HG02885 (cell line): ENCODE measurements at regions not wholly inside any gene's neighbourhood (a gene's known extent, or its start where the extent isn't known, plus 50 kb on each side); places are given as distances from the start of the nearest gene placed in this dataset.
"Not testable (repeated sequence)": the region's sequence is repeated elsewhere in the genome, so short reads cannot be mapped to it uniquely, and the experiment has no call there.

Experiments used
- ATAC-seq: cut with Tn5 transposase; IDR thresholded peaks from one replicate; pipeline ENCODE4 v1.9.1; 2021; ENCODE audit warnings: mild to moderate bottlenecking; ENCODE audit not compliant: unreplicated experiment, poor library complexity

DNA sequence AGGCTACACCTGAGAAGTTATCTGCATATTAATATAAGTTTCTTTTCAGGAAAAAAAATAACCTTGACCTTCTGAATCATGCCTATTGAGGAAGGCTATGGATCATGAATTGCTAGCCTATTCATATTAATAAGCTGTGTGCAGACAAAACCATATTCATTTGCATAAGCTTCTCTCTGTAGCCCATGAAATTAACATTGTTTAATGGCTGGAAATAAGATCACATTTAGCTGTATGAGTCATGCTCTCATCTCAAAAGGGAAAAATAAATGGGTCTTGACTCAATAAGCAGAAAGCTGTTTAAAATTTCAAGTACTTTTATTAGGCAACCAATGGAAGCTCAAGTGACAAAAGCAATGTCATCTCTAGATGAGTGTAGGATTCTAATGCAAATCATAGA is 330.0 kb upstream of the DEPDC1 start:
- no peak for ATAC-seq

GRCh38 chr1:68827261-68827660 is 330.4 kb upstream of the DEPDC1 start:
- no peak for ATAC-seq

GRCh38 chr1:68828013-68828412 is 331.1 kb upstream of the DEPDC1 start:
- no peak for ATAC-seq

DNA sequence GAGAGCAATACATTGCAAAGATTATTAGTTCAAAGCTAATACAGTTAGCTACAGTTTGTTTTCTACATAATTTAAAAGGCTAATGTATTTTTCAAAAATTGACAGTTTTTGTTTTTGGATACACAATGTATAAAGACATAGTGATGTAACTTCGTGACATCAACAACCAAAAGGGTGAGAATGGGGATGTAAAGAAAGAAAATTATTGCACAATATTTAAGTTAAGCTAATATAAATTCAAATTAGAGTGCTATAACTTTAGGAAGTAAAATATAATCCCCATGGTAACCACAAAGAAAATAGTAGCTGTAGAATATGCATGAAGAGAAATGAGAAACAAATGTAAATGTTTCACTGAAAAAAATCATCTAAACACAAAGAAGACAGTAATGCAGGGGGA is 334.4 kb upstream of the DEPDC1 start:
- ATAC-seq, result no peak

GRCh38 chr1:68848017-68848416 is 351.1 kb upstream of the DEPDC1 start:
- no peak for ATAC-seq

DNA sequence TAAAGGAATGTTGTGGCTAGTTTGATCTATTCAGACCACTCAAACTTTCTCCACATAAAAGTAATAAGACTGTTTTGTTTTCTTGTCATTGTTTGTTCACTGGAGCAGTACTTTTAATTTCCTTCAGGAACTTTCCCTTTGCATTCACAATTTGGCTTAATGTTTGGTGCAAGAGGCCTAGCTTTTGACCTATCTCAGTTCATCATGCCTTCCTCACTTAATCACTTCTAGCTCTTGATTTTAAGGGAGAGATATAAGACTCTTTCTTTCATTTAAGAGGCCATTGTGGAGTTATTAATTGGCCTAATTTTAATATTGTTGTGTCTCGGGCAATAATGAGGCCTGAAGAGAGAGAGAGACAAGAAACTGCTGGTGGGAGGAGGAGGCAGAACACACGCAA is 371.7 kb upstream of the DEPDC1 start:
- ATAC-seq, result no peak

DNA sequence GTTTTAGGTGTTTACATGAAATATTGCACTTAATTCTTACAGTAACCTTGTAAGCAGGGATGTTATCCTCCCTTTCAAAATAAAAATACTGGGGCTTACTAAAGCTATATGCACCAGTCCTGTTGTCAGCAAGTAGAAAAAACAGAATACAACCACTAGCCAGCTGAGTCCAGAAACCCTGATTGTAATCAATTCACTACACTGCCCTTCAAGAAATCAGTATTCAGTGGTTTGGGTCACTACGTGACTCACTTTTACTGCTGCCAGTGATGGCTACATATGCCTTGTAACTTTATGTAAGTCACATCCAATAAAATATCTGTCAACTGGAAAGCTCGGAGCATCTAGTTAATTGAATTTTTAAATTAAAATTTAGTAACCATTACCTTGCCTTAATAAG is 376.3 kb upstream of the DEPDC1 start:
- no peak for ATAC-seq

DNA sequence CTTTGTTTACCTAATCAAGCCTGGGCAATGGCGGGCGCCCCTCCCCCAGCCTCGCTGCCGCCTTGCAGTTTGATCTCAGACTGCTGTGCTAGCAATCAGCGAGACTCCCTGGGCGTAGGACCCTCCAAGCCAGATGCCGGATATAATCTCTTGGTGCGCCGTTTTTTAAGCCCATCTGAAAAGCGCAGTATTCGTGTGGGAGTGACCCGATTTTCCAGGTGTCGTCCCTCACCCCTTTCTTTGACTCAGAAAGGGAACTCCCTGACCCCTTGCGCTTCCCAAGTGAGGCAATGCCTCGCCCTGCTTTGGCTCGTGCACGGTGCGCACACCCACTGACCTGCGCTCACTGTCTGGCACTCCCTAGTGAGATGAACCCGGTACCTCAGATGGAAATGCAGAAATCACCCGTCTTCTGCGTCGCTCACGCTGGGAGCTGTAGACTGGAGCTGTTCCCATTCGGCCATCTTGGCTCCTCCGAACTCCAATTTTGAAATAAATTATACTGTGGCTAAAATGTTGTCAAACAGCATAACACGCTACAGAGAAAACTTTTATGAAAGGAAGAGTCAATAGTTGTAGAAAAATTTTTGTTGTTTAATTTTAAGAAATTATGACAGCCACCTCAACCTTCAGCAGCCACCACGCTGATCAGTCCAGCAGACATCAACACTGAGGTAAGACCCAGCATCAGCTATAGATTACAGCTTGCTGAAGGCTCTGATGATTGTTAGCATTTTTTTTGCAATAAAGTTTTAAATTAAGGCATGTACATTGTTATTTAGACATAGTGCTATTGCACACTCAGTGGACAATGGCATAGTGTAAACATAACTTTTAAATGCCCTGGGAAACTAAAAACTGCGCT is 384.7 kb upstream of the DEPDC1 start:
- not testable (repeated sequence) for ATAC-seq

DNA sequence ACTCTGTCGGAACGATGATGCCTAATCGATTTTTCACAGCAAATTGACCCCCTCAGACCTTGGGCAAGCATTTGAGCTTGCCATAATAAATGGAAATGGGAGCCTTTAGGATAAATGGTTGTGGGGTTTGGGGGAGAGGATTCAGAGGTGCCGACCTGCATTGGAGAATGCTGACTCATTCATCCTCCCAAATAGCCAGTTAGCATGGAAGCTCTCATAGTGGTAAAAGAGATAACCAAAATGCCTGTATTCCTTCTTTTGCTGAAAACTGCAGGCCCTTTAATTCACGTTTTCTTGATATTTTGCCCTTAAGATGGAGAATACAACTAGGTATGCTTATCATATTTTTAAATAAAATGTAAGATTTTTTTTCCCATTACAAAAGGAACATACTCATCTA is 392.6 kb upstream of the DEPDC1 start:
- ATAC-seq, result no peak

DNA sequence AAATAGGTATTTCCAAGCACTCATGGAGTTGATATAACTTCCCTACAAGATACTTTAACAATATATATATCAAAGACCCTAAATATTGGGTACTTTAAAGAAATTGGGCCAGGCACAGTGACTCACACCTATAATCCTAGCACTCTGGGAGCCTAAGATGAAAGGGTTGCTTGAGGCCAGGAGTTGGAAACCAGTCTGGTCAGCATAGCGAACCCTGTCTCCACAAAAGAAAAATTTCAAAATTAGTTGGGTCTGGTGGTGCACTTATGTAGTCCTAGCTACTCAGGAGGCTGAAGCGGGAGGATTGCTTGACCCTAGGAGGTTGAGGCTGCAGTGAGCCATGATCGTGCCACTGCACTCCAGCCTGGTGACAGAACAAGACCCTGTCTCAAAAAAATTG is 393.9 kb upstream of the DEPDC1 start:
- ATAC-seq, result no peak

DNA sequence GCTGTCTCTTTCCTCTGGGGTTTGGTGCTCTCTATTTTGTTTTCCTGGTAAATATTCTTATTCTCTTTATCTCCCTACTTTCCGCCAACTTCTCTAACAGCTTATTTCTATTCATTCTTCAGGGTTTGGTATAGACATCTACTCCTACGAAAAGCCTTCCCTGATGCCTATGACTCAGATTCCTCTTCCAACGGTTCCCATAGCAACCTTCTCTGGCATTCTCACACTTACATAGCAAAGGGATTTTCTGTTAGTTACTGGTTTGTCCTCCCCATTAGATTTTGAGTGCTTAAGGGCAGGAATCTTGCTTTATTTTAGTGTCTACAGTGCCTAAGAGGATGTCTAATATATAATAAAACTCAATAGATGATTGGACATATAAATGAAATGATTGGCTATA is 407.6 kb upstream of the DEPDC1 start:
- ATAC-seq, result no peak

- ATAC-seq, result no peak
Measured at GRCh38 chr1:68906431-68906830, 409.5 kb upstream of the DEPDC1 start.

- ATAC-seq, result no peak
Measured at GRCh38 chr1:68907491-68907890, 410.6 kb upstream of the DEPDC1 start.

GRCh38 chr1:68908316-68908715 is 411.4 kb upstream of the DEPDC1 start:
- ATAC-seq, result no peak

GRCh38 chr1:68916221-68916902 is 419.5 kb upstream of the DEPDC1 start:
- ATAC-seq, result no peak

DNA sequence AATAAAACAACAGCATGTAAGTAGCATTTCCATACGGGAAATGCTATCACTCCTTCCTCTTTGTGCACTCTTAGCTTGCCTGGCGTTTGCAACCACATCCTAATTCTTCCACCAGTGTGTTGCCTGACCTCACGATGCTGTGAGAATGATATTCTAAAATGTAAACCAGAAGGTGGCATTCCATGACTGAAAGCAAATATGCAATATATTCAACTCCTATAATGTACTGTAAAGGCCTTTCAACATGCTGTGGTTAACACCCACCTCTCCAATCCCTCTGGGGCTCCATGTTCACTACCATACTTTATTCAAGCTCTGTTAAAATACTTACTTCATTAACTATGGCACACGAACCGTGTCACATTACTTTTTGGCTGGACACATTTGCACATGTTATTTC is 420.6 kb upstream of the DEPDC1 start:
- no peak for ATAC-seq

DNA sequence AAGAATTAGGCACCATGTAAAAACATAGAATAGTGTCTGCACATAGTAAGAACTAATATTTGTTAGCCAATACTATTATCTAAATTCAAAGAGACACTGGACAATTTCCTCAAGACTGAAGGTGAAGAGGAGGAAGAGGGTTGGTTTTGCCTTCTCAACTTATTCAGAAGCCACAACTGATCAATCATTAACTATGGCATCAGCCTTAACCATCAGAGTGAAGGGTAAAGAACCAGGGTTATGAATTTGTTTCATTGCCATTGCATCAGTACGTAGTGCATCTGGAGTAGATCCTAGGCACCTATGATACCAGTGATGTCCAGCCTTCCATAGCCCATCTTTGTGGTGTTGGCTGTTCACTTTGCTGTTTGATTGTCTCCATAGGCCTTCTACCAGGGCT is 421.7 kb upstream of the DEPDC1 start:
- no peak for ATAC-seq

DNA sequence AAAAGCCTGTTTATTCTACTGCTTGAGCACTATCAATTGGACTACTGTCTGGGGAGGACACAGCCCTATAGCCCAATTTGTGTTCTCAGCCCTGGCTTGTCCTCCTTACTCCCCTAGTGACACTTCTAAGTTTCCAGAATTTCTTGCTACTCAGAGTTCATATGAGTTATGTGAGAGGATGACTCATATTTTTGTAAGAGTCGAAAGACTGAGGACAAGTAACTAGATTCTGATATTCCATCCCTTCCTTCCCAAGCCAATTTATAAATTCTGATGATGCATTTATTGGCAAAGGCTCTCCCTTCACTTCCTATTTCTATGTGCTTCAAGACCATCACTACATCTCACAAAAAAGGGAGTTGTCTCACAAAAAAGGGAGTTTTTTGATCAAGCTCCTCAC is 422.2 kb upstream of the DEPDC1 start:
- ATAC-seq, result no peak

GRCh38 chr1:68923475-68924088 is 426.7 kb upstream of the DEPDC1 start:
- not testable (repeated sequence) for ATAC-seq

DNA sequence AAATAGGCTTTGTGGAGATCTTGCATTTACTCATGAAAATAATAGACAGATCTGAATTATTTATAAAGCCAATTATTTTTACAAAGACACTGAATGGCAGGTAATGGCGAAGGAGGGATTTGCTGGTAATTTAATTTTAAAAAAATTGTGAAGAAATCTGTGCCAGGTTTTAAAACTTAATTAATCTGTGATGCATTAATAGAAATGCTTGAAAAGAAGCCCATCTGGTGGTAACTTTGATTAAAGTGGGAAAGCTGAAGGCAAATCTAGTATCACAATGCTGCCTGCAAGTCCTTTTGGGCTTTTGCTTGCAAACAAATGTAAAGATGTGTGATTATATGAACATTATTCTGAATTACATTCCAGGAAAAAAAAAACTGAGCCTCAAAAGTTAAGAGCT is 433.2 kb upstream of the DEPDC1 start:
- no peak for ATAC-seq

DNA sequence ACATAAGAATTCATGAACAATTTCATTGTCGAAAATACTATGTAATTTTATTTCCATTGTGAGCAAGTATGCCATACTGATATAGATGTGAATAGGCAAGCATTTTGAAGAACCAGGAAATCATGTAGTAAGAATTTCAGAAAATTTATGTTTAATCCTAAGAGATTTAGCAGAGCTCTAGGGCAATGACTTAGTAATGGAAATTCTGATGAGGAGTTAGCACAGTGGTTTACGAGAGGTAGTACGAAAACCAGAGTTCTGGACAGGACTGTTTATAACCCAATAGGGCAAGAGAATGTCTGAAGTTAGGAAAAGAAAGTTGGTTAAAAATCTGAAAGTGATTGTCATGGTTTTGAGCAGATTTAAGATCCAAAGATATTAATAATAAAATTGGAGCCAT is 439.6 kb upstream of the DEPDC1 start:
- ATAC-seq, result no peak
